ENCODE measurements at regions not wholly inside any gene's neighbourhood (a gene's known extent, or its start where the extent isn't known, plus 50 kb on each side); places are given as distances from the start of the nearest gene placed in this dataset.

- TF ChIP-seq, protein P1, sequence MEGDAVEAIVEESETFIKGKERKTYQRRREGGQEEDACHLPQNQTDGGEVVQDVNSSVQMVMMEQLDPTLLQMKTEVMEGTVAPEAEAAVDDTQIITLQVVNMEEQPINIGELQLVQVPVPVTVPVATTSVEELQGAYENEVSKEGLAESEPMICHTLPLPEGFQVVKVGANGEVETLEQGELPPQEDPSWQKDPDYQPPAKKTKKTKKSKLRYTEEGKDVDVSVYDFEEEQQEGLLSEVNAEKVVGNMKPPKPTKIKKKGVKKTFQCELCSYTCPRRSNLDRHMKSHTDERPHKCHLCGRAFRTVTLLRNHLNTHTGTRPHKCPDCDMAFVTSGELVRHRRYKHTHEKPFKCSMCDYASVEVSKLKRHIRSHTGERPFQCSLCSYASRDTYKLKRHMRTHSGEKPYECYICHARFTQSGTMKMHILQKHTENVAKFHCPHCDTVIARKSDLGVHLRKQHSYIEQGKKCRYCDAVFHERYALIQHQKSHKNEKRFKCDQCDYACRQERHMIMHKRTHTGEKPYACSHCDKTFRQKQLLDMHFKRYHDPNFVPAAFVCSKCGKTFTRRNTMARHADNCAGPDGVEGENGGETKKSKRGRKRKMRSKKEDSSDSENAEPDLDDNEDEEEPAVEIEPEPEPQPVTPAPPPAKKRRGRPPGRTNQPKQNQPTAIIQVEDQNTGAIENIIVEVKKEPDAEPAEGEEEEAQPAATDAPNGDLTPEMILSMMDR (conservative IDR thresholded peaks at IDR 0.05; ENCODE audit: low read depth, low read length) = no peak
- TF ChIP-seq USF2 (IDR thresholded peaks at IDR 0.05; ENCODE audit: low read depth, low read length) (no peak), MXI1 (IDR thresholded peaks at IDR 0.05; ENCODE audit: borderline replicate concordance, low read depth, low read length) (no peak), POLR2A (IDR thresholded peaks at IDR 0.05; ENCODE audit: low read depth, low read length) (no peak), SMC3 (IDR thresholded peaks at IDR 0.05; ENCODE audit: low read depth, low read length) (no peak), BHLHE40 (IDR thresholded peaks at IDR 0.05; ENCODE audit: low read depth, low read length) (no peak), MAFK (IDR thresholded peaks at IDR 0.05; ENCODE audit: low read depth, low read length) (no peak), ELK1 (IDR thresholded peaks at IDR 0.05; ENCODE audit: borderline replicate concordance, low read depth, low read length) (no peak), RFX5 (IDR thresholded peaks at IDR 0.05; ENCODE audit: low read depth, low read length) (no peak), RAD21 (IDR thresholded peaks at IDR 0.05; ENCODE audit: low read length) (no peak)
Measured at GRCh38 chr2:22691666-22692065, 693.3 kb upstream of the KLHL29 start.

All from IMR-90 (cell line).